H1 (cell line): ENCODE measurements at regions not wholly inside any gene's neighbourhood (a gene's known extent, or its start where the extent isn't known, plus 50 kb on each side); places are given as distances from the start of the nearest gene placed in this dataset.

Experiments
- BACH1 ChIP-seq: IDR thresholded peaks from 2 replicates; pipeline ENCODE4 v1.6.1; 2012; ENCODE audit warnings: low read length, improper control_type of control experiment
- SAP30 ChIP-seq: fragments of 300-600 bp; sonication (generic); IDR thresholded peaks from 2 replicates; pipeline ENCODE4 v1.7.1; 2012; ENCODE audit warnings: low read length, moderate library complexity, mild to moderate bottlenecking, inconsistent platforms; ENCODE audit not compliant: insufficient read depth, insufficient replicate concordance
- TF ChIP-seq, protein P1 (sequence below), 3 experiments: IDR thresholded peaks; 1 replicate in 2 of 3; 2 replicates in 1 of 3; pipeline versions ENCODE4 v1.5.1 to v1.6.1; 2011; ENCODE audit warnings: low read length in 3 of 3, mild to moderate bottlenecking in 3 of 3, inconsistent platforms in 2 of 3, low read depth in 1 of 3, moderate library complexity in 1 of 3; ENCODE audit not compliant: insufficient read depth in 1 of 3; ENCODE audit errors: control extremely low read depth in 1 of 3

DNA sequence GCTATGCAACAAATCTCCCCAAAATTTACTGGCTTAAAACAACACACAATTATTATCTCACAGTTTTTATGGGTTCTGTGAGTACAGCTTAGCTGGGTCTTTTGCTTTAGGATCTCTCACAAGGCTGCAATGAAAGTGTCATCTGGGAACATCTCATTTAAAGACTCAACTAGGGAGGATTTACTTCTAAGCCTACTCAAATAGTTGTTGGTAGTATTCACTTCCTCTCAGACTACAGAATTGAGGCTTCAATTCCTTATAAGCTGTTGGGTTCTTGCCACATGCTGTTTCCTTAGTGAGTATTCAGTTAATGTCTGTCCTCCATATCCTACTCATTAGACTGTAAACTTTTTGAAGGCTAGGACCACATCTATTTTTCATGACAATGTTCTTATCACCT is 72.3 kb downstream of the MDH1 start (continued):
- TF ChIP-seq, protein P1, sequence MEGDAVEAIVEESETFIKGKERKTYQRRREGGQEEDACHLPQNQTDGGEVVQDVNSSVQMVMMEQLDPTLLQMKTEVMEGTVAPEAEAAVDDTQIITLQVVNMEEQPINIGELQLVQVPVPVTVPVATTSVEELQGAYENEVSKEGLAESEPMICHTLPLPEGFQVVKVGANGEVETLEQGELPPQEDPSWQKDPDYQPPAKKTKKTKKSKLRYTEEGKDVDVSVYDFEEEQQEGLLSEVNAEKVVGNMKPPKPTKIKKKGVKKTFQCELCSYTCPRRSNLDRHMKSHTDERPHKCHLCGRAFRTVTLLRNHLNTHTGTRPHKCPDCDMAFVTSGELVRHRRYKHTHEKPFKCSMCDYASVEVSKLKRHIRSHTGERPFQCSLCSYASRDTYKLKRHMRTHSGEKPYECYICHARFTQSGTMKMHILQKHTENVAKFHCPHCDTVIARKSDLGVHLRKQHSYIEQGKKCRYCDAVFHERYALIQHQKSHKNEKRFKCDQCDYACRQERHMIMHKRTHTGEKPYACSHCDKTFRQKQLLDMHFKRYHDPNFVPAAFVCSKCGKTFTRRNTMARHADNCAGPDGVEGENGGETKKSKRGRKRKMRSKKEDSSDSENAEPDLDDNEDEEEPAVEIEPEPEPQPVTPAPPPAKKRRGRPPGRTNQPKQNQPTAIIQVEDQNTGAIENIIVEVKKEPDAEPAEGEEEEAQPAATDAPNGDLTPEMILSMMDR (IDR thresholded peaks at IDR 0.05; ENCODE audit: control extremely low read depth in 1 of 3, insufficient read depth in 1 of 3, low read depth in 1 of 3, low read length in 3 of 3) = no peak
- TF ChIP-seq SAP30 = no peak
- TF ChIP-seq BACH1 = no peak
